GM23338 (cell line): ENCODE measurements at regions not wholly inside any gene's neighbourhood (a gene's known extent, or its start where the extent isn't known, plus 50 kb on each side); places are given as distances from the start of the nearest gene placed in this dataset.

ENCODE experiments used
- ATAC-seq: fragments of 200-7000 bp; cut with Tn5 transposase; 3 replicates; pipeline ENCODE4 v1.9.1; 2020
- DNase-seq: peaks from one replicate; pipeline ENCODE4 v3.0.0-alpha.2; 2015; ENCODE audit warnings: low spot score
- H2AFZ ChIP-seq: fragments of 200-600 bp; sonication (generic); 2 replicates; pipeline ENCODE4 v1.8.0; 2016; ENCODE audit warnings: antibody characterized with exemption, mild to moderate bottlenecking, moderate library complexity
- H3F3A ChIP-seq: fragments of 200-600 bp; sonication (generic); replicated peaks from 2 replicates; pipeline ENCODE4 v1.8.0; 2017; ENCODE audit warnings: antibody characterized with exemption, mixed run types, low read depth
- H3K27ac ChIP-seq: fragments of 200-600 bp; sonication (generic); 2 replicates; pipeline ENCODE4 v1.6.1; 2016; ENCODE audit warnings: low read depth
- H3K27me3 ChIP-seq: fragments of 200-600 bp; sonication (generic); 2 replicates; pipeline ENCODE4 v1.8.0; 2016; ENCODE audit warnings: mild to moderate bottlenecking, mixed run types, moderate library complexity; ENCODE audit not compliant: insufficient read depth
- H3K36me3 ChIP-seq: fragments of 200-600 bp; sonication (generic); 2 replicates; pipeline ENCODE4 v1.8.0; 2016; ENCODE audit warnings: mild to moderate bottlenecking; ENCODE audit not compliant: insufficient read depth
- H3K4me1 ChIP-seq: fragments of 200-600 bp; sonication (generic); 2 replicates; pipeline ENCODE4 v1.8.0; 2016; ENCODE audit warnings: mild to moderate bottlenecking, moderate library complexity; ENCODE audit not compliant: insufficient read depth
- H3K4me2 ChIP-seq: fragments of 200-600 bp; sonication (generic); 2 replicates; pipeline ENCODE4 v1.7.1; 2017; ENCODE audit warnings: mixed run types
- H3K4me3 ChIP-seq: fragments of 200-600 bp; sonication (generic); 2 replicates; pipeline ENCODE4 v1.6.1; 2016; ENCODE audit warnings: mixed run types
- H3K79me2 ChIP-seq: fragments of 200-600 bp; sonication (generic); replicated peaks from 2 replicates; pipeline ENCODE4 v1.8.0; 2017; ENCODE audit warnings: mild to moderate bottlenecking; ENCODE audit not compliant: insufficient read depth
- H3K9me2 ChIP-seq: fragments of 200-600 bp; sonication (generic); 2 replicates; pipeline ENCODE4 v1.8.0; 2017; ENCODE audit not compliant: insufficient read depth
- H4K20me1 ChIP-seq: fragments of 200-600 bp; sonication (generic); replicated peaks from 2 replicates; pipeline ENCODE4 v1.8.0; 2017; ENCODE audit warnings: mild to moderate bottlenecking; ENCODE audit not compliant: insufficient read depth
- H3K27ac Mint-ChIP-seq: 2 replicates; pipeline ENCODE4 v1.8.0; 2020; ENCODE audit warnings: inconsistent platforms, mild to moderate bottlenecking, moderate library complexity, mixed read lengths
- H3K27me3 Mint-ChIP-seq: 3 replicates; pipeline ENCODE4 v1.8.0; 2022; ENCODE audit warnings: low read depth, mild to moderate bottlenecking, moderate library complexity, mixed read lengths, inconsistent platforms; ENCODE audit not compliant: insufficient read depth, poor library complexity
- H3K36me3 Mint-ChIP-seq: 3 replicates; pipeline ENCODE4 v1.8.0; 2021; ENCODE audit warnings: low read depth, mild to moderate bottlenecking, inconsistent platforms, moderate library complexity, mixed read lengths
- H3K4me1 Mint-ChIP-seq: 3 replicates; pipeline ENCODE4 v1.8.0; 2020; ENCODE audit warnings: mild to moderate bottlenecking, inconsistent platforms, mixed read lengths
- H3K4me3 Mint-ChIP-seq: 3 replicates; pipeline ENCODE4 v1.8.0; 2021; ENCODE audit warnings: moderate library complexity, mild to moderate bottlenecking, inconsistent platforms, mixed read lengths
- H3K9me3 Mint-ChIP-seq: 3 replicates; pipeline ENCODE4 v1.8.0; 2020; ENCODE audit warnings: moderate library complexity, mild to moderate bottlenecking, inconsistent platforms, mixed read lengths
- CREB1 ChIP-seq: fragments of 250-450 bp; sonication (Bioruptor Pico); IDR thresholded peaks from 2 replicates; pipeline ENCODE4 v1.5.0; 2020; ENCODE audit warnings: low read depth, mild to moderate bottlenecking, moderate library complexity
- EZH2 ChIP-seq: fragments of 200-600 bp; sonication (generic); IDR thresholded peaks from one replicate; pipeline ENCODE4 v1.8.0; 2017; ENCODE audit warnings: antibody characterized with exemption, mild to moderate bottlenecking, low read depth; ENCODE audit not compliant: unreplicated experiment
- EZH2phosphoT487 ChIP-seq: fragments of 200-600 bp; sonication (generic); IDR thresholded peaks from one replicate; pipeline ENCODE4 v1.8.1; 2018; ENCODE audit warnings: antibody characterized with exemption; ENCODE audit not compliant: unreplicated experiment
- JUNB ChIP-seq: IDR thresholded peaks from one replicate; pipeline ENCODE4 v1.6.1; 2016; ENCODE audit warnings: antibody characterized with exemption; ENCODE audit not compliant: unreplicated experiment
- NANOG ChIP-seq: IDR thresholded peaks from 2 replicates; pipeline ENCODE4 v1.6.1; 2016; ENCODE audit warnings: antibody characterized with exemption, borderline replicate concordance
- POLR2AphosphoS5 ChIP-seq: IDR thresholded peaks from 2 replicates; pipeline ENCODE4 v1.6.1; 2016; ENCODE audit warnings: antibody characterized with exemption, low read depth
- STAT1 ChIP-seq: IDR thresholded peaks from one replicate; pipeline ENCODE4 v1.6.1; 2016; ENCODE audit warnings: antibody characterized with exemption; ENCODE audit not compliant: unreplicated experiment
- ZNF114 ChIP-seq: fragments of 250-450 bp; sonication (Bioruptor Pico); IDR thresholded peaks from 2 replicates; pipeline ENCODE4 v1.5.0; 2020; ENCODE audit warnings: mild to moderate bottlenecking, moderate library complexity
- ZNF331 ChIP-seq: fragments of 250-450 bp; sonication (Bioruptor Pico); IDR thresholded peaks from 2 replicates; pipeline ENCODE4 v1.5.0; 2020; ENCODE audit warnings: low read depth, mild to moderate bottlenecking, moderate library complexity
- ZNF462 ChIP-seq: fragments of 250-450 bp; sonication (Bioruptor Pico); IDR thresholded peaks from 2 replicates; pipeline ENCODE4 v1.5.0; 2020; ENCODE audit warnings: mild to moderate bottlenecking, moderate library complexity
- TF ChIP-seq, protein P1 (sequence below): IDR thresholded peaks from 2 replicates; pipeline ENCODE4 v1.6.1; 2016; ENCODE audit warnings: antibody characterized with exemption
- TF ChIP-seq, protein P2 (sequence below): IDR thresholded peaks from one replicate; pipeline ENCODE4 v1.6.1; 2018; ENCODE audit warnings: antibody characterized with exemption; ENCODE audit not compliant: unreplicated experiment
- TF ChIP-seq, protein P3 (sequence below), 2 experiments: fragments of 200-600 bp in 1 of 2; sonication (generic) in 1 of 2; conservative IDR thresholded peaks; 2 replicates each; pipeline versions ENCODE4 v1.5.1 to v1.6.1; 2016 to 2017; ENCODE audit warnings: antibody characterized with exemption in 2 of 2, low read depth in 2 of 2, mild to moderate bottlenecking in 2 of 2, moderate library complexity in 1 of 2

DNA sequence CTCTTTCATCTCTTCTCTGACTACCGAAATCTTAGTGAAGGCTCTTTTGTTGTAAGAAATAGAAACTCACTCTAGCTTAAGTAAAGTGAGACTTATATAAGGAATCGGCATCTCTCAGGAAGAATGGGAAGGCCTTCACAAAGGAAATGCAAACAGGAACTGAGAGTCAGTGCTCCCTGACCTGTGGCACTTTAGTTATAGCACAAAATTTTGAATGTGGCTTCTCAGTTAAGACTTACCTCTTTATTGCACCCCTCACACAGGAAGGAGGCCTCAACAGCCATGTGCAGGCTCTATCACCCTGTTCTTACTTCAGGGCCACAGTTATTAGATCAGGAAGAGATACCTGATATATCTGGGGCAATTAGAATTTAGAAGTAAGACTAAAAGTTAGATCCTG lies 224.7 kb upstream of the EGLN3 start:
- no peaks in the 10 kb centered on the region for H3K36me3 ChIP-seq
- no peaks in the 10 kb centered on the region for H3F3A ChIP-seq
- H3K27ac ChIP-seq = no peak overlapping the region
- H4K20me1 ChIP-seq = no peaks in the 10 kb centered on the region
- ATAC-seq (no peak), DNase-seq (no peak)
- TF ChIP-seq JUNB (no peak), STAT1 (no peak), ZNF114 (no peak), EZH2 (no peak), EZH2phosphoT487 (no peak), NANOG (no peak), CREB1 (no peak), ZNF331 (CRISPR knock-in tag) (no peak), ZNF462 (CRISPR knock-in tag) (no peak), POLR2AphosphoS5 (no peak)
- TF ChIP-seq, protein P1, sequence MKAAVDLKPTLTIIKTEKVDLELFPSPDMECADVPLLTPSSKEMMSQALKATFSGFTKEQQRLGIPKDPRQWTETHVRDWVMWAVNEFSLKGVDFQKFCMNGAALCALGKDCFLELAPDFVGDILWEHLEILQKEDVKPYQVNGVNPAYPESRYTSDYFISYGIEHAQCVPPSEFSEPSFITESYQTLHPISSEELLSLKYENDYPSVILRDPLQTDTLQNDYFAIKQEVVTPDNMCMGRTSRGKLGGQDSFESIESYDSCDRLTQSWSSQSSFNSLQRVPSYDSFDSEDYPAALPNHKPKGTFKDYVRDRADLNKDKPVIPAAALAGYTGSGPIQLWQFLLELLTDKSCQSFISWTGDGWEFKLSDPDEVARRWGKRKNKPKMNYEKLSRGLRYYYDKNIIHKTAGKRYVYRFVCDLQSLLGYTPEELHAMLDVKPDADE = no peak
- TF ChIP-seq, protein P2, sequence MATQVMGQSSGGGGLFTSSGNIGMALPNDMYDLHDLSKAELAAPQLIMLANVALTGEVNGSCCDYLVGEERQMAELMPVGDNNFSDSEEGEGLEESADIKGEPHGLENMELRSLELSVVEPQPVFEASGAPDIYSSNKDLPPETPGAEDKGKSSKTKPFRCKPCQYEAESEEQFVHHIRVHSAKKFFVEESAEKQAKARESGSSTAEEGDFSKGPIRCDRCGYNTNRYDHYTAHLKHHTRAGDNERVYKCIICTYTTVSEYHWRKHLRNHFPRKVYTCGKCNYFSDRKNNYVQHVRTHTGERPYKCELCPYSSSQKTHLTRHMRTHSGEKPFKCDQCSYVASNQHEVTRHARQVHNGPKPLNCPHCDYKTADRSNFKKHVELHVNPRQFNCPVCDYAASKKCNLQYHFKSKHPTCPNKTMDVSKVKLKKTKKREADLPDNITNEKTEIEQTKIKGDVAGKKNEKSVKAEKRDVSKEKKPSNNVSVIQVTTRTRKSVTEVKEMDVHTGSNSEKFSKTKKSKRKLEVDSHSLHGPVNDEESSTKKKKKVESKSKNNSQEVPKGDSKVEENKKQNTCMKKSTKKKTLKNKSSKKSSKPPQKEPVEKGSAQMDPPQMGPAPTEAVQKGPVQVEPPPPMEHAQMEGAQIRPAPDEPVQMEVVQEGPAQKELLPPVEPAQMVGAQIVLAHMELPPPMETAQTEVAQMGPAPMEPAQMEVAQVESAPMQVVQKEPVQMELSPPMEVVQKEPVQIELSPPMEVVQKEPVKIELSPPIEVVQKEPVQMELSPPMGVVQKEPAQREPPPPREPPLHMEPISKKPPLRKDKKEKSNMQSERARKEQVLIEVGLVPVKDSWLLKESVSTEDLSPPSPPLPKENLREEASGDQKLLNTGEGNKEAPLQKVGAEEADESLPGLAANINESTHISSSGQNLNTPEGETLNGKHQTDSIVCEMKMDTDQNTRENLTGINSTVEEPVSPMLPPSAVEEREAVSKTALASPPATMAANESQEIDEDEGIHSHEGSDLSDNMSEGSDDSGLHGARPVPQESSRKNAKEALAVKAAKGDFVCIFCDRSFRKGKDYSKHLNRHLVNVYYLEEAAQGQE = no peak
- TF ChIP-seq, protein P3, sequence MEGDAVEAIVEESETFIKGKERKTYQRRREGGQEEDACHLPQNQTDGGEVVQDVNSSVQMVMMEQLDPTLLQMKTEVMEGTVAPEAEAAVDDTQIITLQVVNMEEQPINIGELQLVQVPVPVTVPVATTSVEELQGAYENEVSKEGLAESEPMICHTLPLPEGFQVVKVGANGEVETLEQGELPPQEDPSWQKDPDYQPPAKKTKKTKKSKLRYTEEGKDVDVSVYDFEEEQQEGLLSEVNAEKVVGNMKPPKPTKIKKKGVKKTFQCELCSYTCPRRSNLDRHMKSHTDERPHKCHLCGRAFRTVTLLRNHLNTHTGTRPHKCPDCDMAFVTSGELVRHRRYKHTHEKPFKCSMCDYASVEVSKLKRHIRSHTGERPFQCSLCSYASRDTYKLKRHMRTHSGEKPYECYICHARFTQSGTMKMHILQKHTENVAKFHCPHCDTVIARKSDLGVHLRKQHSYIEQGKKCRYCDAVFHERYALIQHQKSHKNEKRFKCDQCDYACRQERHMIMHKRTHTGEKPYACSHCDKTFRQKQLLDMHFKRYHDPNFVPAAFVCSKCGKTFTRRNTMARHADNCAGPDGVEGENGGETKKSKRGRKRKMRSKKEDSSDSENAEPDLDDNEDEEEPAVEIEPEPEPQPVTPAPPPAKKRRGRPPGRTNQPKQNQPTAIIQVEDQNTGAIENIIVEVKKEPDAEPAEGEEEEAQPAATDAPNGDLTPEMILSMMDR (conservative IDR thresholded peaks at IDR 0.05; ENCODE audit: low read depth in 2 of 2) = no peak
- no peak overlapping the region for H3K27ac Mint-ChIP-seq
- no peak overlapping the region; the same call in 1 of the 2 replicates for H2AFZ ChIP-seq
- H3K4me1 Mint-ChIP-seq = peaks cover 3% of the 10 kb centered on the region; the same call in 2 of the 3 replicates
- H3K4me2 ChIP-seq = no peak overlapping the region
- no peaks in the 10 kb centered on the region for H3K4me1 ChIP-seq
- no peaks in the 10 kb centered on the region for H3K36me3 Mint-ChIP-seq
- no peak overlapping the region for H3K4me3 ChIP-seq
- no peak overlapping the region for H3K4me3 Mint-ChIP-seq
- H3K9me3 Mint-ChIP-seq = no peaks in the 10 kb centered on the region
- no peaks in the 10 kb centered on the region for H3K27me3 Mint-ChIP-seq
- peaks cover 3% of the 10 kb centered on the region; the same call in 1 of the 2 replicates for H3K9me2 ChIP-seq
- H3K27me3 ChIP-seq = no peaks in the 10 kb centered on the region
- H3K79me2 ChIP-seq = no peaks in the 10 kb centered on the region
